B cell (primary cell): ENCODE measurements at regions not wholly inside any gene's neighbourhood (a gene's known extent, or its start where the extent isn't known, plus 50 kb on each side); places are given as distances from the start of the nearest gene placed in this dataset.

ENCODE experiments used
- ATAC-seq: fragments of 200-7000 bp; cut with Tn5 transposase; one replicate; pipeline ENCODE4 v1.10.0; 2021; ENCODE audit warnings: low read depth, mild to moderate bottlenecking, moderate number of reproducible peaks, moderate library complexity
- CTCF ChIA-PET: fragments of 350-600 bp; sonication (Branson Sonifier 250); formaldehyde crosslinking; loops from one replicate; lab custom pipeline; 2021; ENCODE audit warnings: antibody characterized with exemption, inconsistent platforms; lab: Charles Lee
- POLR2A ChIA-PET: fragments of 350-600 bp; sonication (Branson Sonifier 250); formaldehyde crosslinking; loops from one replicate; lab custom pipeline; 2021; ENCODE audit warnings: antibody characterized with exemption; lab: Charles Lee
- DNase-seq: peaks from one replicate; pipeline ENCODE4 v3.0.0; 2013
- H2AFZ ChIP-seq: 2 replicates; pipeline ENCODE4 v1.6.1; 2012; ENCODE audit warnings: mild to moderate bottlenecking, low read depth, low read length; ENCODE audit not compliant: insufficient read depth, poor library complexity, severe bottlenecking
- H3K27ac ChIP-seq, 2 donors: 1 replicate in 1 of 2; 2 replicates in 1 of 2; pipeline ENCODE4 v1.5.1; 2012 to 2013; ENCODE audit warnings: low read length in 2 of 2, mild to moderate bottlenecking in 2 of 2, moderate library complexity in 1 of 2
- H3K27me3 ChIP-seq, 4 experiments: fragments of 200-600 bp in 1 of 4; sonication (generic) in 1 of 4; replicated peaks in 1 of 4; 1 replicate in 2 of 4; 2 replicates in 2 of 4; pipeline versions ENCODE4 v1.6.1 to v1.7.0; 2013 to 2016; ENCODE audit warnings: low read length in 3 of 4, mild to moderate bottlenecking in 2 of 4, mixed read lengths in 1 of 4, moderate library complexity in 1 of 4; ENCODE audit not compliant: insufficient read depth in 4 of 4, control insufficient read depth in 3 of 4; ENCODE audit errors: control extremely low read depth in 1 of 4
- H3K36me3 ChIP-seq, 2 experiments: replicated peaks in 1 of 2; 1 replicate in 1 of 2; 2 replicates in 1 of 2; pipeline versions ENCODE4 v1.6.1 to v1.7.1; 2013; ENCODE audit warnings: low read length in 1 of 2; ENCODE audit not compliant: insufficient read depth in 2 of 2, control insufficient read depth in 1 of 2; ENCODE audit errors: control extremely low read depth in 1 of 2, extremely low read depth in 1 of 2
- H3K4me1 ChIP-seq, 2 donors: fragments of 200-600 bp in 1 of 2; sonication (generic) in 1 of 2; 1 replicate in 1 of 2; 2 replicates in 1 of 2; pipeline versions ENCODE4 v1.5.1 to v1.6.1; 2013 to 2017; ENCODE audit warnings: low read length in 2 of 2; ENCODE audit not compliant: control insufficient read depth in 2 of 2, insufficient read depth in 2 of 2
- H3K4me2 ChIP-seq: replicated peaks from 2 replicates; pipeline ENCODE3; 2012; ENCODE audit warnings: mild to moderate bottlenecking, low read depth, low read length; ENCODE audit not compliant: poor library complexity, severe bottlenecking
- H3K4me3 ChIP-seq, 5 experiments: fragments of 200-600 bp in 1 of 5; sonication (generic) in 1 of 5; 1 replicate in 3 of 5; 2 replicates in 2 of 5; pipeline versions ENCODE4 v1.5.1 to v1.7.0; 2011 to 2016; ENCODE audit warnings: low read length in 4 of 5, mild to moderate bottlenecking in 4 of 5, low read depth in 2 of 5, control low read depth in 1 of 5, moderate library complexity in 1 of 5; ENCODE audit not compliant: insufficient read depth in 1 of 5; ENCODE audit errors: control extremely low read depth in 1 of 5, extremely low read depth in 1 of 5
- H3K79me2 ChIP-seq: fragments of 200-600 bp; sonication (generic); one replicate; pipeline ENCODE4 v1.6.0; 2016; ENCODE audit warnings: low read length; ENCODE audit not compliant: control insufficient read depth, insufficient read depth
- H3K9ac ChIP-seq: fragments of 200-600 bp; sonication (generic); 2 replicates; pipeline ENCODE4 v1.6.1; 2017; ENCODE audit warnings: mild to moderate bottlenecking, low read length, moderate library complexity
- H3K9me3 ChIP-seq, 3 donors: one replicate each; pipeline versions ENCODE4 v1.6.1 to v1.7.1; 2013; ENCODE audit warnings: low read length in 2 of 3; ENCODE audit not compliant: control insufficient read depth in 2 of 3, insufficient read depth in 1 of 3; ENCODE audit errors: control extremely low read depth in 1 of 3
- H4K20me1 ChIP-seq: 2 replicates; pipeline ENCODE4 v1.6.0; 2012; ENCODE audit warnings: mild to moderate bottlenecking, low read length; ENCODE audit not compliant: insufficient read depth, control insufficient read depth, poor library complexity, severe bottlenecking
- H3K27ac Mint-ChIP-seq: one replicate; pipeline ENCODE4 v1.8.0; 2021; ENCODE audit warnings: mixed read lengths
- H3K27me3 Mint-ChIP-seq: one replicate; pipeline ENCODE4 v1.8.0; 2021; ENCODE audit warnings: mixed read lengths
- H3K4me1 Mint-ChIP-seq: one replicate; pipeline ENCODE4 v1.8.0; 2021; ENCODE audit warnings: mixed read lengths
- H3K4me3 Mint-ChIP-seq: one replicate; pipeline ENCODE4 v1.8.0; 2021; ENCODE audit warnings: mixed read lengths
- H3K9me3 Mint-ChIP-seq: one replicate; pipeline ENCODE4 v1.8.0; 2022; ENCODE audit warnings: mixed read lengths; ENCODE audit not compliant: insufficient read depth
- EZH2 ChIP-seq: IDR thresholded peaks from 2 replicates; pipeline ENCODE4 v1.6.1; 2012; ENCODE audit warnings: borderline replicate concordance, low read depth, mild to moderate bottlenecking, moderate library complexity, low read length; ENCODE audit not compliant: insufficient read depth, poor library complexity, severe bottlenecking
- WGBS: methylation state at CpG from one replicate; pipeline ENCODE4 v1.1.5; 2013; ENCODE audit warnings: missing lambda C conversion rate; ENCODE audit not compliant: insufficient coverage; 5-methylcytosine and 5-hydroxymethylcytosine counted together
- intact Hi-C: fragments of 100-400 bp; cut with micrococcal nuclease; formaldehyde crosslinking; loops from one replicate; pipeline ENCODE4 v1.10.0; 2022
- TF ChIP-seq, protein P1 (sequence below): fragments of 200-600 bp; IDR thresholded peaks from one replicate; pipeline ENCODE4 v1.8.0; 2022; ENCODE audit warnings: antibody characterized with exemption, mild to moderate bottlenecking

DNA sequence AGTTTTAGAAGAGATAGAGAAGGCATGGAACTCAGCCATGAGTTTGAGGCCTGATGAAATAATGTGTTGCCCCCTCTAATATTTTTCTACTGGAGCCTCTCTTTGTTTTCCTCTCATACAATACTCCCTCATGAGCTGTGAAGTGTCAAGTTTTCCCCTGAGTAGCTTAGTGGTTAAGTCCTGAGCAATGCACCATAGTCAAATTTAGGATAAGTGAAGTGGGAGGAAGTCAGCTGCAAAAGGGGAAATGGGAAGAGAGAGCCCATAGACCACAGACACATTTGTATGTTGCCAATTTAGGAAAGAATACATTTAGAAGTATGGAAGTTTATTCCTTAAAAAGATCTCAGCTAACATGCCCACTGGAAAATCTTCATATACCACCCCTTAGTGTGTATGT lies 171.5 kb upstream of the NREP start:
- DNase-seq (no peak), ATAC-seq (no peak)
- Histone ChIP-seq H3K4me1 (no peaks in the 10 kb centered on the region), H3K36me3 (no peaks in the 10 kb centered on the region), H2AFZ (no peak overlapping the region), H4K20me1 (no peaks in the 10 kb centered on the region), H3K27me3 (no peaks in the 10 kb centered on the region), H3K4me3 (no peak overlapping the region), H3K9ac (no peak overlapping the region), H3K9me3 (no peaks in the 10 kb centered on the region), H3K4me2 (no peak overlapping the region), H3K79me2 (no peaks in the 10 kb centered on the region), H3K27ac (no peak overlapping the region)
- Mint-ChIP-seq H3K4me1 (no peaks in the 10 kb centered on the region), H3K9me3 (no peaks in the 10 kb centered on the region), H3K4me3 (no peak overlapping the region), H3K27me3 (no peaks in the 10 kb centered on the region), H3K27ac (no peak overlapping the region)
- POLR2A ChIA-PET, result no interaction called here
- TF ChIP-seq EZH2, result no peak
- TF ChIP-seq, protein P1, sequence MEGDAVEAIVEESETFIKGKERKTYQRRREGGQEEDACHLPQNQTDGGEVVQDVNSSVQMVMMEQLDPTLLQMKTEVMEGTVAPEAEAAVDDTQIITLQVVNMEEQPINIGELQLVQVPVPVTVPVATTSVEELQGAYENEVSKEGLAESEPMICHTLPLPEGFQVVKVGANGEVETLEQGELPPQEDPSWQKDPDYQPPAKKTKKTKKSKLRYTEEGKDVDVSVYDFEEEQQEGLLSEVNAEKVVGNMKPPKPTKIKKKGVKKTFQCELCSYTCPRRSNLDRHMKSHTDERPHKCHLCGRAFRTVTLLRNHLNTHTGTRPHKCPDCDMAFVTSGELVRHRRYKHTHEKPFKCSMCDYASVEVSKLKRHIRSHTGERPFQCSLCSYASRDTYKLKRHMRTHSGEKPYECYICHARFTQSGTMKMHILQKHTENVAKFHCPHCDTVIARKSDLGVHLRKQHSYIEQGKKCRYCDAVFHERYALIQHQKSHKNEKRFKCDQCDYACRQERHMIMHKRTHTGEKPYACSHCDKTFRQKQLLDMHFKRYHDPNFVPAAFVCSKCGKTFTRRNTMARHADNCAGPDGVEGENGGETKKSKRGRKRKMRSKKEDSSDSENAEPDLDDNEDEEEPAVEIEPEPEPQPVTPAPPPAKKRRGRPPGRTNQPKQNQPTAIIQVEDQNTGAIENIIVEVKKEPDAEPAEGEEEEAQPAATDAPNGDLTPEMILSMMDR, result no peak
- intact Hi-C loops, result no loop called here
- CTCF ChIA-PET, result no interaction called here

DNA sequence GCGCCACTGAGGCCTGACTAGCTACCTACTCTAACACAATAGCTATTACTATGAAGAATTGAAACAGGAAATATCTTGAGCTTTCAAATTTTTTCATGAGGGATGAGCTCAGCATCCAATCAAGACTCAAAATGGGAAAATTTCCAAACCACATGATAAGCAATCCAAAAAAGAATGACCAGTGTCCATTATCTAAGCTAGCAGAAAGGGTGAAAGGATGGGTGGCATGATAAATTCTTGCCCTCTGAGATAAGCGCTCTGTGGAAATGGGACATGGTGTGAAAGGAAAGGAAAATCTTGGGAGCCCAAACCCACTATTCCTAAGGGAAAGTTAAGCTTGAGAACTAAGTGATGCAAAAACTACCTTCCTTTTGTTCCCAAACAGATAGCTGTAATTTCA lies 170.2 kb upstream of the NREP start:
- H3K4me1 ChIP-seq, result no peaks in the 10 kb centered on the region
- H3K27ac Mint-ChIP-seq, result no peak overlapping the region
- ATAC-seq (no peak), DNase-seq (no peak)
- ChIA-PET CTCF (no interaction called here), POLR2A (no interaction called here)
- no peaks in the 10 kb centered on the region for H3K9me3 Mint-ChIP-seq
- no peaks in the 10 kb centered on the region for H3K27me3 ChIP-seq
- H3K9ac ChIP-seq, result no peak overlapping the region
- no peak overlapping the region for H3K4me2 ChIP-seq
- no peaks in the 10 kb centered on the region for H3K4me1 Mint-ChIP-seq
- no peaks in the 10 kb centered on the region for H3K27me3 Mint-ChIP-seq
- no peak overlapping the region for H3K27ac ChIP-seq
- no peaks in the 10 kb centered on the region for H3K36me3 ChIP-seq
- H3K4me3 ChIP-seq, result no peak overlapping the region
- TF ChIP-seq, protein P1, result no peak
- TF ChIP-seq EZH2, result no peak
- WGBS, result no CpG with 5 or more reads among the region's 2 CpGs
- no peaks in the 10 kb centered on the region for H3K79me2 ChIP-seq
- intact Hi-C loops, result no loop called here
- no peaks in the 10 kb centered on the region for H4K20me1 ChIP-seq
- no peak overlapping the region for H2AFZ ChIP-seq
- no peak overlapping the region for H3K4me3 Mint-ChIP-seq
- no peaks in the 10 kb centered on the region for H3K9me3 ChIP-seq
